GM12891 (cell line): ENCODE measurements at regions not wholly inside any gene's neighbourhood (a gene's known extent, or its start where the extent isn't known, plus 50 kb on each side); places are given as distances from the start of the nearest gene placed in this dataset.

Experiments
- DNase-seq: peaks from one replicate; pipeline ENCODE4 v3.0.0; 2011; ENCODE audit warnings: low spot score; ENCODE audit not compliant: insufficient read length
- FAIRE-seq: peaks from 2 replicates; lab custom pipeline; 2011; peaks lifted over from hg19 to GRCh38; lab: Jason Lieb, UNC
- PAX5 ChIP-seq: IDR thresholded peaks from 2 replicates; pipeline ENCODE4 v1.6.1; 2011; ENCODE audit warnings: low read length, moderate library complexity, mild to moderate bottlenecking; ENCODE audit not compliant: insufficient read depth, severe bottlenecking
- POLR2A ChIP-seq: IDR thresholded peaks from 2 replicates; pipeline ENCODE4 v1.6.1; 2011; ENCODE audit warnings: low read depth, low read length, control low read depth
- POLR2AphosphoS5 ChIP-seq: IDR thresholded peaks from 2 replicates; pipeline ENCODE4 v1.6.1; 2011; ENCODE audit warnings: low read depth, low read length, control low read depth
- POU2F2 ChIP-seq: IDR thresholded peaks from 2 replicates; pipeline ENCODE4 v1.6.1; 2011; ENCODE audit warnings: low read depth, mild to moderate bottlenecking, control low read depth, low read length, moderate library complexity
- SPI1 ChIP-seq: IDR thresholded peaks from 2 replicates; pipeline ENCODE4 v1.6.1; 2011; ENCODE audit warnings: low read depth, low read length, control low read depth
- TAF1 ChIP-seq: IDR thresholded peaks from 2 replicates; pipeline ENCODE4 v1.6.1; 2011; ENCODE audit warnings: low read depth, low read length, control low read depth

GRCh38 chr3:6504834-6505233, 356.1 kb upstream of the GRM7 start:
- TF ChIP-seq TAF1, result no peak
- TF ChIP-seq SPI1, result no peak
- TF ChIP-seq POLR2AphosphoS5, result no peak
- no peak for TF ChIP-seq POLR2A
- no peak for TF ChIP-seq POU2F2
- no peak for TF ChIP-seq PAX5
- no peak for DNase-seq
- no peak for FAIRE-seq

DNA sequence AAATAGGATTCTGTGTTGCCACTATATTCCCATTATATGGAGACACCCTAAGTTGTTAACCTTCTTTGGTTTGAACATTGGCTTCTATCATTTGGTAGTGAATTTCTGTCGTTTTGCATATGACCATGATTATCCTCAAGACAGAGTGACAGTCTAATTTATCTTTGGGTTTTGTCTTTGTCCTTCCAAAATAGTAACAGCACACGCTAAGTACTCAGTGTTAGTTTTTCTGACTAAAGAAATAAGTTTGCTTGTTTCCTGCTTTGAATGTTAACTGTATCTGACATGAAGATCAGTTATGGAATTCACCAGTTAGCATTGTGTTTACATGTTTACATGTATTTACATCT, 352.5 kb upstream of the GRM7 start:
- FAIRE-seq (no peak), DNase-seq (no peak)
- TF ChIP-seq POLR2A (no peak), TAF1 (no peak), POLR2AphosphoS5 (no peak), SPI1 (no peak), PAX5 (no peak), POU2F2 (no peak)

DNA sequence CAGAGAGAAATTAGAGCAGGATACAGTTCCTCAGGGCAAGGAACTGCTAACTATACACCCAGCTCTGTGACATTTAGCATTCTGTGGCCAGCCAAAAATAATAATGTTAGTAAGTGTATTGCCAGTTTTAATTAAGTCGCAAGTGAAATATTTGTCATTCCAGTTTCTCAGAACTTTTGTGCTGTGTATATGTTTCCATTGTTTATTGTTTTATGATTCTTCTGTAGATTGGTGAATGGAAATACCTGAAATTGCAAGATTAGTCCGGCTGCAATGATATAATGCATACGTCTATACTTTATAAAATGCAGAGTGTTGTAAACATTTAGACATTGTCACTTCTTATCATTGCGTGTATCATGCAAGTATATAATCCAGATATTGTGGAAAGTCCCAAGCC, 351.3 kb upstream of the GRM7 start:
- no peak for DNase-seq
- TF ChIP-seq POU2F2 (no peak), POLR2A (no peak), PAX5 (no peak), TAF1 (no peak), SPI1 (no peak), POLR2AphosphoS5 (no peak)
- FAIRE-seq, result no peak

- FAIRE-seq (no peak), DNase-seq (no peak)
- TF ChIP-seq POLR2A (no peak), SPI1 (no peak), TAF1 (no peak), POU2F2 (no peak), POLR2AphosphoS5 (no peak), PAX5 (no peak)
These were observed 350.2 kb upstream of the GRM7 start for GRCh38 chr3:6510713-6511112.

DNA sequence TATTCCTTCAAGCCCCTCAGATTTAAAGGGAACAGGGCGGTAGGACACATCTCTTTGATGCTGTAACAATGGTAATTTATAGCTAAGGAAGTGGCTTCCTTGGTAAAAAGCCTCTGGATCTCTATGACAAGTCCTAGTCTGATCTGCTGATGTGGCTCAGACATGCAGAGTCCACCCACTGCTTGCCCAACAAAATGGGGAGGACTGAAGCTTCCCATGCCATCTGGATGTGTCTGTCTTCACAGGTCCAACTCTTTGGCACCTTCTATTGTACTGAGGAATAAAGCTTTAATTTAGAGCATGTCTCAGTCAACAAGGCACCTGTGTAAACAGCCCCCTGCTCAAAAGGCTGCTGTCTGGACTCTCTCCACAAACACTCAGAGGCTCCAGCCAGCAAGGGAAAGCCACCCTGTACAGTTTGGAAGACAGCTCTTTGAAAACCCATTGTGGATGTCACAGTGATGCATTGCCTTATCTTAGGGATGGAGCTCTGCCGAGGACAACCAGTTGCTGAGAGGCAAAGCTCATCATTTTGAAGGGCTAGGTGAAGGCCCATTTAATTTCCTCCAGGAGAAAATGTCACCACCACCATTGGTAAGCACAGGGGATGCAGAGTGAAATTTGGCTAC, 348.6 kb upstream of the GRM7 start:
- FAIRE-seq (no peak), DNase-seq (no peak)
- TF ChIP-seq POU2F2 (no peak), SPI1 (no peak)

DNA sequence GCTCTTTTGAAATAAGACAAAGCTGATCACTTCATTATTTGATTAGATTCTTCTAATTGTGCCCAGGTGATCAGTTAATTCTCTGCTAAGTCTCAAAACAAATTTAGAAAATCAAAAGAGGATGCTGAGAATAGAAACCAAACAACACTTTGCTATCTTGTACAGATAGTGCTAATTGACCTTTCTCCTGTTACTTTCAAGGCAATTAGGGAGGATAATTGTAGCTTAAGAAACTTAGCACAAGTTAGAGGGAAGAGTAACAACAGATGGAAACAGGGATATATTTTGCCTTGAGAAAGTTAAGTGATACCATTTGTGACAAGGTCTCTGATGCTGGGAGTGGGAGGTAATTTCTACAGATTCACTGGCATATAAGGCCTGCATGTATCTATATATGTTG, 344.8 kb upstream of the GRM7 start:
- TF ChIP-seq POLR2A (no peak), PAX5 (no peak), SPI1 (no peak), TAF1 (no peak), POLR2AphosphoS5 (no peak)
- DNase-seq (no peak), FAIRE-seq (no peak)

DNA sequence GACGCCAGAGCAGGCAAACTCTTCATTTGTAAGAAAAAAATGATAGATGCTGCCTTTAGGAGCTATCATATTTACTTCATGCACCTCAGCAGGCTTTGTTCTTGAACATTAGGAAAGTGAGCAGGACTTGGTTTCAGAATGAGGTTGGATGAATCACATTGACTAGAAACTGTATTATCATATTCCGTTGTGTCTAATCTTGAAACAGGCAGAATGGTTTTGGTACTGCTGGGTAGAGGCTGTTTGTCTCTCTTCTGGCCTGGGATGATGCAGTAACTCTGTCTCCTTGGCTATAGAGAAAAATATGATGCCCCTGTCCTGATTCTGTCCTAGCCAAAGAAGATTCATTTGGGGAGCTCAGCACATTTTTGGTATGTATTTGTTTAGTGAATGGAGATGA, 344.2 kb upstream of the GRM7 start:
- TF ChIP-seq POU2F2, result no peak
- TF ChIP-seq TAF1, result no peak
- no peak for TF ChIP-seq SPI1
- no peak for TF ChIP-seq POLR2A
- TF ChIP-seq POLR2AphosphoS5, result no peak
- TF ChIP-seq PAX5, result no peak
- FAIRE-seq (no peak), DNase-seq (no peak)

DNA sequence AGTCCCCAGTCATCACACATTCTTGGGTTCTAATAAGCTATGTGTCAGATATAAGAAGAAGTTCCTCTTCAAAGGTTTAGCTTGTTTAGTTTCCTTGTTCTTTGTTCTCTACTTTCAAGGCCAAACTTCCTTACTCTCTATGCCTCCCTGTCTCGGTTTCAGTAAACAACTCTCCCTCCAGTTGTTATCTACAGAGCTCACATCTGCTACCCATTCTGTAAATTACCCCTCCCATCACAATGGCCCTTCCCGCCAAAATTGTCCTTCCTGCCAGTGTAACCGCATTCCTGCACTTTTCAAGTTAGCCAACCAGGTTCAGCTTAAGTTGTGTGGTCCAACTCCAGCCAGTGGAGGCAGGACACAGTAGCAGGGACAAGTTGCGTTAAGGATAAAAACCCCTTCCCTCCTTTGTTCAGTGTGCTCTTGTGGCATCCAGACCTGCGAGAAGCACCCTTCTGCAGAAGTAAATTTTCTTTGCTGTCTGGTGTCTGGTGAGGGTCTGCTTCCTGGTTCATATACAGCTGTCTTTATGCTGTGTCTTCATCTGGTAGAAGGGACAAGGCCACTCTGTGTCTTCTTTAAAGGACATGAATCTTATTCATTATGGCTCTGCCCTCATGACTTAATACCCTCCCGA, 342.1 kb upstream of the GRM7 start:
- FAIRE-seq, result no peak
- no peak for DNase-seq

GRCh38 chr3:6521369-6522113, 339.4 kb upstream of the GRM7 start:
- TF ChIP-seq POLR2A (no peak), POU2F2 (no peak), POLR2AphosphoS5 (no peak), SPI1 (no peak), TAF1 (no peak), PAX5 (no peak)
- FAIRE-seq (no peak), DNase-seq (no peak)

More for the DNA sequence above, 342.1 kb upstream of the GRM7 start:
- TF ChIP-seq SPI1 (no peak), PAX5 (no peak), TAF1 (no peak), POLR2AphosphoS5 (no peak), POLR2A (no peak), POU2F2 (no peak)
